Endothelial cell of umbilical vein (primary cell): ENCODE measurements at regions not wholly inside any gene's neighbourhood (a gene's known extent, or its start where the extent isn't known, plus 50 kb on each side); places are given as distances from the start of the nearest gene placed in this dataset.

Source experiments
- BruUV-seq: library from RNA; stranded (reverse); fragments of 400-500 nt; replicated peaks from 2 replicates; lab custom pipeline; 2021; lab: Mats Ljungman, UMichigan
- CTCF ChIA-PET: fragments of 300-600, 350-600 bp; sonication (Branson Sonifier 250); formaldehyde crosslinking; loops from one replicate; lab custom pipeline; 2021; ENCODE audit warnings: antibody characterized with exemption, inconsistent platforms; lab: Charles Lee
- POLR2A ChIA-PET: fragments of 300-600, 350-600 bp; sonication (Branson Sonifier 250); formaldehyde crosslinking; loops from one replicate; lab custom pipeline; 2021; ENCODE audit warnings: antibody characterized with exemption, inconsistent platforms; lab: Charles Lee
- DNase-seq: peaks from one replicate; pipeline ENCODE4 v3.0.0-alpha.2; 2011; ENCODE audit warnings: low read depth, low spot score
- FAIRE-seq: peaks from 2 replicates; lab custom pipeline; 2011; peaks lifted over from hg19 to GRCh38; lab: Jason Lieb, UNC
- H2AFZ ChIP-seq: 2 replicates; pipeline ENCODE4 v1.6.0; 2012; ENCODE audit warnings: low read depth, low read length, control low read depth, inconsistent platforms
- H3K27ac ChIP-seq: 2 replicates; pipeline ENCODE4 v1.5.1; 2011; ENCODE audit warnings: low read depth, mild to moderate bottlenecking, control low read depth, low read length, moderate library complexity; ENCODE audit not compliant: insufficient read depth
- H3K27me3 ChIP-seq, 2 experiments: 2 replicates each; pipeline versions ENCODE4 v1.6.0 to v1.6.1; 2011; ENCODE audit warnings: low read length in 2 of 2, mixed read lengths in 1 of 2; ENCODE audit not compliant: control insufficient read depth in 2 of 2, insufficient read depth in 2 of 2
- H3K36me3 ChIP-seq, 2 experiments: 2 replicates in 1 of 2; 3 replicates in 1 of 2; pipeline ENCODE4 v1.5.1; 2011; ENCODE audit warnings: low read length in 2 of 2, mild to moderate bottlenecking in 1 of 2, moderate library complexity in 1 of 2; ENCODE audit not compliant: control insufficient read depth in 2 of 2, insufficient read depth in 2 of 2; ENCODE audit errors: extremely low read depth in 1 of 2
- H3K4me1 ChIP-seq: 3 replicates; pipeline ENCODE4 v1.5.1; 2011; ENCODE audit warnings: mild to moderate bottlenecking, low read length; ENCODE audit not compliant: control insufficient read depth, insufficient read depth; ENCODE audit errors: extremely low read depth
- H3K4me2 ChIP-seq: 2 replicates; pipeline ENCODE4 v1.6.1; 2011; ENCODE audit warnings: low read length, control low read depth, mixed read lengths; ENCODE audit not compliant: insufficient read depth
- H3K4me3 ChIP-seq, 3 experiments: fragments of 200-600 bp in 1 of 3; sonication (generic), shearing (Covaris generic) in 1 of 3; replicated peaks in 1 of 3; 2 replicates each; pipeline ENCODE4 v1.5.1; 2011 to 2016; ENCODE audit warnings: control low read depth in 3 of 3, low read length in 3 of 3, mild to moderate bottlenecking in 2 of 3, inconsistent platforms in 1 of 3, low read depth in 1 of 3, moderate library complexity in 1 of 3; ENCODE audit not compliant: insufficient read depth in 1 of 3
- H3K79me2 ChIP-seq: 2 replicates; pipeline ENCODE4 v1.6.0; 2012; ENCODE audit warnings: low read length, inconsistent platforms; ENCODE audit not compliant: control insufficient read depth, insufficient read depth
- H3K9ac ChIP-seq: replicated peaks from 2 replicates; pipeline ENCODE3; 2011; ENCODE audit warnings: low read length, control low read depth; ENCODE audit not compliant: insufficient read depth; ENCODE audit errors: extremely low read depth
- H3K9me1 ChIP-seq: replicated peaks from 3 replicates; pipeline ENCODE4 v1.6.0; 2011; ENCODE audit warnings: mild to moderate bottlenecking, low read length; ENCODE audit not compliant: control insufficient read depth, insufficient read depth; ENCODE audit errors: extremely low read depth
- H3K9me3 ChIP-seq: replicated peaks from 2 replicates; pipeline ENCODE4 v1.5.1; 2012; ENCODE audit warnings: low read length, inconsistent platforms; ENCODE audit not compliant: control insufficient read depth, insufficient read depth
- H4K20me1 ChIP-seq: replicated peaks from 2 replicates; pipeline ENCODE3; 2011; ENCODE audit warnings: mild to moderate bottlenecking, low read length; ENCODE audit not compliant: control insufficient read depth, insufficient read depth; ENCODE audit errors: extremely low read depth
- EZH2 ChIP-seq: IDR thresholded peaks from 2 replicates; pipeline ENCODE4 v1.6.1; 2012; ENCODE audit warnings: borderline replicate concordance, low read depth, mild to moderate bottlenecking, moderate library complexity, low read length, inconsistent platforms; ENCODE audit not compliant: severe bottlenecking
- FOS ChIP-seq: IDR thresholded peaks from 2 replicates; pipeline ENCODE4 v1.6.1; 2011; ENCODE audit warnings: mild to moderate bottlenecking, low read length, moderate library complexity, borderline replicate concordance; ENCODE audit not compliant: insufficient read depth
- JUN ChIP-seq: IDR thresholded peaks from 2 replicates; pipeline ENCODE4 v1.6.1; 2011; ENCODE audit warnings: borderline replicate concordance, low read depth; ENCODE audit not compliant: insufficient read length, insufficient read depth
- MAX ChIP-seq: IDR thresholded peaks from 2 replicates; pipeline ENCODE4 v1.6.1; 2011; ENCODE audit not compliant: insufficient read depth, insufficient read length
- POLR2AphosphoS5 ChIP-seq: IDR thresholded peaks from 2 replicates; pipeline ENCODE4 v1.6.1; 2012; ENCODE audit warnings: low read depth, mild to moderate bottlenecking, control low read depth, low read length, moderate library complexity; ENCODE audit not compliant: insufficient read depth
- dilution Hi-C: fragments of 300-500 bp; cut with MboI; formaldehyde crosslinking; loops from one replicate; pipeline ENCODE4 v1.15.0; 2019; ENCODE audit warnings: low sequenced_read_pairs; ENCODE audit not compliant: extremely low pct_ligation_motif_present
- intact Hi-C: fragments of 100-400 bp; cut with micrococcal nuclease; formaldehyde crosslinking; loops from one replicate; pipeline ENCODE4 v1.10.0; 2022
- TF ChIP-seq, protein P1 (sequence below), 2 donors: IDR thresholded peaks; 1 replicate in 1 of 2; 2 replicates in 1 of 2; pipeline ENCODE4 v1.5.1; 2011; ENCODE audit warnings: low read length in 2 of 2, mild to moderate bottlenecking in 2 of 2, moderate library complexity in 2 of 2, control low read depth in 1 of 2, inconsistent platforms in 1 of 2, low read depth in 1 of 2; ENCODE audit not compliant: insufficient read depth in 1 of 2; ENCODE audit errors: extremely low read depth in 1 of 2

GRCh38 chr15:88997531-88997930 is 84.4 kb upstream of the MFGE8 start:
- ChIA-PET CTCF (interaction anchor here (1.0 kb wide), 1 partner anchor 20 kb away, joined by 3 read pairs; no protein-coding TSS in a partner anchor), POLR2A (no interaction called here)
- TF ChIP-seq POLR2AphosphoS5 (no peak), EZH2 (no peak), FOS (no peak), MAX (no peak), JUN (no peak)
- TF ChIP-seq, protein P1, sequence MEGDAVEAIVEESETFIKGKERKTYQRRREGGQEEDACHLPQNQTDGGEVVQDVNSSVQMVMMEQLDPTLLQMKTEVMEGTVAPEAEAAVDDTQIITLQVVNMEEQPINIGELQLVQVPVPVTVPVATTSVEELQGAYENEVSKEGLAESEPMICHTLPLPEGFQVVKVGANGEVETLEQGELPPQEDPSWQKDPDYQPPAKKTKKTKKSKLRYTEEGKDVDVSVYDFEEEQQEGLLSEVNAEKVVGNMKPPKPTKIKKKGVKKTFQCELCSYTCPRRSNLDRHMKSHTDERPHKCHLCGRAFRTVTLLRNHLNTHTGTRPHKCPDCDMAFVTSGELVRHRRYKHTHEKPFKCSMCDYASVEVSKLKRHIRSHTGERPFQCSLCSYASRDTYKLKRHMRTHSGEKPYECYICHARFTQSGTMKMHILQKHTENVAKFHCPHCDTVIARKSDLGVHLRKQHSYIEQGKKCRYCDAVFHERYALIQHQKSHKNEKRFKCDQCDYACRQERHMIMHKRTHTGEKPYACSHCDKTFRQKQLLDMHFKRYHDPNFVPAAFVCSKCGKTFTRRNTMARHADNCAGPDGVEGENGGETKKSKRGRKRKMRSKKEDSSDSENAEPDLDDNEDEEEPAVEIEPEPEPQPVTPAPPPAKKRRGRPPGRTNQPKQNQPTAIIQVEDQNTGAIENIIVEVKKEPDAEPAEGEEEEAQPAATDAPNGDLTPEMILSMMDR (IDR thresholded peaks at IDR 0.05; ENCODE audit: extremely low read depth in 1 of 2, insufficient read depth in 1 of 2, low read depth in 1 of 2, low read length in 2 of 2) = no peak
- Histone ChIP-seq H3K4me2 (no peak overlapping the region), H2AFZ (no peak overlapping the region), H3K4me3 (no peak overlapping the region), H3K4me1 (no peaks in the 10 kb centered on the region), H3K9me3 (no peaks in the 10 kb centered on the region), H3K27ac (no peak overlapping the region), H4K20me1 (no peaks in the 10 kb centered on the region), H3K27me3 (no peaks in the 10 kb centered on the region), H3K9ac (no peak overlapping the region), H3K79me2 (no peaks in the 10 kb centered on the region), H3K36me3 (no peaks in the 10 kb centered on the region), H3K9me1 (no peaks in the 10 kb centered on the region)
- DNase-seq = no peak
- no TSS peak for BruUV-seq
- no peak for FAIRE-seq
- intact Hi-C loops (no loop called here), dilution Hi-C loops (no loop called here)
